GM21367 (cell line): ENCODE measurements at regions not wholly inside any gene's neighbourhood (a gene's known extent, or its start where the extent isn't known, plus 50 kb on each side); places are given as distances from the start of the nearest gene placed in this dataset.

Source experiments
- ATAC-seq: cut with Tn5 transposase; IDR thresholded peaks from one replicate; pipeline ENCODE4 v1.9.1; 2021; ENCODE audit not compliant: unreplicated experiment

- ATAC-seq: no peak
Observed at GRCh38 chr1:38242506-38242905, 195.9 kb upstream of the POU3F1 start.

GRCh38 chr1:38241594-38242334, 195.2 kb upstream of the POU3F1 start:
- ATAC-seq: no peak

GRCh38 chr1:38240618-38241017, 194.0 kb upstream of the POU3F1 start:
- ATAC-seq: no peak

- no peak for ATAC-seq
Observed at GRCh38 chr1:38239258-38239835, 192.8 kb upstream of the POU3F1 start.

GRCh38 chr1:38238294-38238693, 191.7 kb upstream of the POU3F1 start:
- ATAC-seq: no peak

- no peak for ATAC-seq
Observed at GRCh38 chr1:38235705-38236104, 189.1 kb upstream of the POU3F1 start.

- ATAC-seq: no peak
Observed at GRCh38 chr1:38231941-38232340, 185.3 kb upstream of the POU3F1 start.

- no peak for ATAC-seq
Observed at GRCh38 chr1:38228718-38229117, 182.1 kb upstream of the POU3F1 start.

- ATAC-seq: no peak
Observed at GRCh38 chr1:38225745-38226144, 179.2 kb upstream of the POU3F1 start.

- no peak for ATAC-seq
Observed at GRCh38 chr1:38223391-38223790, 176.8 kb upstream of the POU3F1 start.

- ATAC-seq: no peak
Observed at GRCh38 chr1:38222891-38223290, 176.3 kb upstream of the POU3F1 start.

- no peak for ATAC-seq
Observed at GRCh38 chr1:38221006-38221649, 174.5 kb upstream of the POU3F1 start.

- ATAC-seq: no peak
Observed at GRCh38 chr1:38217316-38217715, 170.7 kb upstream of the POU3F1 start.

- no peak for ATAC-seq
Observed at GRCh38 chr1:38213646-38214434, 167.2 kb upstream of the POU3F1 start.

GRCh38 chr1:38210895-38211177, 164.2 kb upstream of the POU3F1 start:
- ATAC-seq: no peak

- no peak for ATAC-seq
Observed at GRCh38 chr1:38210021-38210894, 163.7 kb upstream of the POU3F1 start.

- ATAC-seq: no peak
Observed at GRCh38 chr1:38208716-38209632, 162.4 kb upstream of the POU3F1 start.

GRCh38 chr1:38207906-38208305, 161.3 kb upstream of the POU3F1 start:
- ATAC-seq: no peak

GRCh38 chr1:38207275-38207674, 160.7 kb upstream of the POU3F1 start:
- ATAC-seq: no peak

GRCh38 chr1:38204698-38205097, 158.1 kb upstream of the POU3F1 start:
- no peak for ATAC-seq
